SK-N-MC (cell line): ENCODE measurements at regions not wholly inside any gene's neighbourhood (a gene's known extent, or its start where the extent isn't known, plus 50 kb on each side); places are given as distances from the start of the nearest gene placed in this dataset.

Experiments
- EZH2 ChIP-seq: fragments of 200-600 bp; sonication (generic); IDR thresholded peaks from one replicate; pipeline ENCODE4 v1.6.1; 2017; ENCODE audit warnings: antibody characterized with exemption
- FOXP2 ChIP-seq: optimal IDR thresholded peaks from 2 replicates; pipeline ENCODE3; 2011; ENCODE audit warnings: mild to moderate bottlenecking, moderate library complexity; ENCODE audit not compliant: insufficient read depth; ENCODE audit errors: extremely low read length, control extremely low read depth
- POLR2AphosphoS5 ChIP-seq: IDR thresholded peaks from 2 replicates; pipeline ENCODE4 v1.6.1; 2012; ENCODE audit warnings: mild to moderate bottlenecking, low read depth, low read length, borderline replicate concordance

- TF ChIP-seq EZH2: no peak
- TF ChIP-seq POLR2AphosphoS5: no peak
- no peak for TF ChIP-seq FOXP2
These were observed 157.2 kb downstream of the TTC32 start for GRCh38 chr2:19744456-19745199.
